ENCODE measurements at regions not wholly inside any gene's neighbourhood (a gene's known extent, or its start where the extent isn't known, plus 50 kb on each side); places are given as distances from the start of the nearest gene placed in this dataset.
"Not testable (repeated sequence)": the region's sequence is repeated elsewhere in the genome, so short reads cannot be mapped to it uniquely, and the experiment has no call there.

DNA sequence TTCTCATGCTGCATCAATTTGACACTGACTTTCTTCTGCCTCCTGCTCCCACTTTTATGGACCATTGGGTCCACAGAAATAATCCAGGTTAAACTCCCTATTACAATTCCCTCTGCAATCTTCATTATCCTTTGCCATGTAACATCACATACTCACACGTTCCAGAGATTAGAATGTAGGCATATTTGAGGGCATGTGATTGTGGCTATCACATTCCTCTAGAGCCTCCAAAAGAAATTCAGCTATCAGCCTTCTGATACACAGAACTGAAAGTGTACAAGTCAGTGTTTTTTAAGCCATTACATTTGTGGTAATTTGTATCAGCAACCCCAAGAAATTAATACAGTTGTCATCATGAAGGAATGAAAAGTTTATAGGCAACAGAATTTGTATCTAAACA, 892.4 kb downstream of the RPS29 start:
- DNase-seq, result no peak

DNA sequence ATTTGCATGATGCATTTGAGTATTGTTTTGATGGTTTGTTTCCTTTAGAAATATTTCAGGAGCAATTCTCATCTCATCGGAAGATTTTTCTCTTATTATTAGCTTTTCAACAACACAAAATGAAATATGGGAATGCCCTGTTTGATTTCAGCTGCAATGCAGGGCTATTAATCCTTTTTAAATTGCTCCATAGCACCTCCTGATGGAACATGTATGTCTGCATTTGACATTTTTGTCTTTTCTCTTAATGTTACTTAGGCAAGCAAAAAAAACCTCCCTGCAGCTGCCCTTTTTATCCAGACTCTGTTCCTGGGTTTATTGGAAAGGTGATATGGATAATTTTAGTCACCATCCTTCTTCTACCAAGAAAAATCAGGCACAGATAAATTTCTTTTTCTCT, 895.8 kb downstream of the RPS29 start:
- no peak for DNase-seq

DNA sequence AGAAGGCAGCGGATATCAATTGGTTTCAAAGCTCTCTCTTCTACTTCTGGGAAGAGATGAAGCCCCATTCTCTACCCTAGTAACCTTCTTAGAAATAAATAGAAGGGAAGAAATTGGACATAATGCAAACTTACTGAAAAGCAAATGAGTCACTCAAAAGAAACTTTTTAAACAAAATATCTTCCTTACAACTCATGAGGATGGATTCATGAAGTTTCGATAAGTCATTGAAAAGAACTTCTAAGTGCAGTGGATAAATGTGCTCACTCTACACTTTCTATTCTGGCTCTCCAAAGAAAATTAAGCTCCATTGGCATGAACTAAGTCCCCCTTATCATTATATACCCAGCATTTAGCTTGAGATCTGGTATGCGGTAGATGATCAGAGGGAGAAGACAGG, 899.5 kb downstream of the RPS29 start:
- DNase-seq, result no peak

DNA sequence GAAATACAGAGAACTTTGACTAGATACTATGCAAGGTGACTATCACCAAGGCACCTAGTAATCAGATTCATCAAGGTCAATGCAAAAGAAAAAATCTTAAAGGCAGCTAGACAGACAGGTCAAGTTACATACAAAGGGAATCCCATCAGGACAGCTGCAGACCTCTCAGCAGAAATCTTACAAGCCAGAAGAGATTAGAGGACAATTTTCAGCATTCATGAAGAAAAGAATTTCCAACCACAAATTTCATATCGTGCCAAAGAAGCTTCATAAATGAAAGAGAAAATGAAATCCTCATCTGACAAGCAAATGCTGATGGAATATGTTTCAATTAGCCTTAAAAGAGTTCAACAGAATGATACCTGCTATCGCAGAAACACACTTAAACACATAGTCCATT, 913.7 kb downstream of the RPS29 start:
- DNase-seq, result no peak

DNA sequence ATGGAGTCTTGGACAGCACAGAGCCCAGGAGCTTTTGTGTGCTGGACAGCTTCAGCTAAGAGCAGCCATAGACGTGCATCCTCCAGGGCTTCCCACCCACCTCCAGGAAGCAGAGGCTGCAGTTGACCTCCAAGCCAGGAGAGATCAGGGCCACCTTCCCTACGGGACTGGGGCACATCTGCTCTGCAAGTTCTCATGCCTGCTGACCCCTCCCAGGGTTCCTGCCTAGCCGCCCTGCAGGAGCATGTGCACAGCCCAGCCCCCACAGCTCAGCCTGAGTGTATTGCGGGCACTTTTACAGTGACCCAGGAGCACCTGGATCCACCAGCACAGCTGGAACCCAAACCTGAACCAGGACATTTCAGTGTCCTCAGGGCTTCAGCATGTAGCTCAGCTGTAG, 915.2 kb downstream of the RPS29 start:
- DNase-seq, result no peak

DNA sequence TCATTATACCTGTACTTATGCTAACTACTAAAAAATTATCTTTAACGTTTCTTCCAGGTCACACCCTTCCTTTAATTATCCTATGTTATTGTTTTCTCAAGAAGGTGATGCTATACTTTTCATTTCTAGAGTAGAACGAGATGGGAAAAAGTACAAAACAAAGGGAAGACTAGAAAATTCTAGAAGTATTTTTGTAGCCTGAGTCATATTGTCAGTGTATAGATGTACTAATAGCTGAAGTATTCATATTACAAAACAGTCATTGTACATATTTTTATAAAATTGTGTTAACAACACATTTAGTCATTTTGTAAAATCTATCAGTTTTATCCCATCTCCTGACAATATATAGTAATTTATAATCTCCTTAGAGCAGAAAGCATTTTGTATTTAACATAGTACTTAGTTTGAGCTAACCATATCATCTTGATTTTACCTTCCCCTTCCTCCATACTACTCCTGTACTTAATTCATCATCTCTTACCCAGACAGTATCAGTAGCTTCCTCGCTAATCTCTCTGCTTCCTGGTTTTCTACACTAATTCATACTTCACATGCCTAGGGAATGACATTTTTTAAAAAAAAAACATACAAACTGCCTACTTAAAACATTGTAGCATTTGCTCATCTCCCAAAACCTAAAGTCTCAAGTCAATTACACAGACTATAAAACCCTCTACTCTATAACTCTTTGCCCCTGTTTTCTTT, 920.9 kb downstream of the RPS29 start:
- DNase-seq, result no peak

DNA sequence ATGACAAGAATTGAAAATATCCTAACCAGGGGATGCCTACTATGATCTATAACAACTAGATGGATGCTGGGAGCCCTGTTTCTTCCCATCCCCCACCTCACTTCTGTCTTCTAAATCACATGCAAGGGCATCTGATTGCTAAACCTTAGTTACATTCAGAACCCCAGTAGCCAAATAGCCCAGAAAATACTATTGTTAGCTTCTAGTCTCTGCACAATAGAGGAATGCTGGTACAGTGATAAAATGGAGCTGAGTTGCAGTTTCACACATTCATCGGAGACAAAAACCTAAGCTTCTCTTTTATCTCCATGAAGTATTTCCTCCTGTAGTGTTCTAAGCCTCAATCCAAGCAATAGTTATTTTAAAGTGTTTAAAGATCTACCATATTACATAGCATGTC, 942.9 kb downstream of the RPS29 start:
- DNase-seq, result no peak

DNA sequence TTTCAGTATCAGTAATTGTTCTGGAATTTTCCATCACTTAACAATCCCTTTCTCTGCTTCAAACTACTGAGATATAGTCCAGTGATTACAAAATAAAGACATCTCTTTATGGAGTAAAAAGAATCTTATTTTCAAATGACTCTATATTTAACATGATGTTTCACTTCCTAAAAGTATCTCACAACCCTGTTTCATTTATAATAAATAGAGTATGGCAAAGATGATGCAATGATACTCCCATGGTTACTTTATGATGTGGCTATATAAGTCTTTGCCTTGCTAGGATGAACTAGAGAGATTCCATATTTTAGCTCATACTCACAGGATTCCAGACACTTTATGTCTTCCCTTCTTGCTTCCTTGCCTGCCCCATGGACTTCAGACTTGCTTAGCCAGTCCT, 953.5 kb upstream of the MDGA2 start:
- no peak for DNase-seq

DNA sequence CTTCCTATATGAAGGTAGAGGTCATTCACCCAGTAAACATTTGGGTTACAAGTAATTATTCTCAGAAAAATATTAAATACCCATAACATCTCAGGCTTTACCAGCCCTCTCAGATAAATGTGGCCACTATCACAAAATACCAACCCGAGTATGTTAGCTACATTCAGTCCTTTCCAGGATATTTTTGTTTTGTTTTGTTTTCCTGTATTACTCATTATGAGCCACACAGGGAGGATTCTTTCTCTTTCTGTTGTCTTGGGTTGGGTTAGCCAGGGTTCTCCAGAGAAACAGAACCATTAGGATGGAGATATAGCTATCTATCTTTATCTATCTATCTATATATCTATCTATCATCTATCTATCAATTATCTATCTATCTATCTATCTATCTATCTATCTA, 947.6 kb upstream of the MDGA2 start:
- no peak for DNase-seq

DNA sequence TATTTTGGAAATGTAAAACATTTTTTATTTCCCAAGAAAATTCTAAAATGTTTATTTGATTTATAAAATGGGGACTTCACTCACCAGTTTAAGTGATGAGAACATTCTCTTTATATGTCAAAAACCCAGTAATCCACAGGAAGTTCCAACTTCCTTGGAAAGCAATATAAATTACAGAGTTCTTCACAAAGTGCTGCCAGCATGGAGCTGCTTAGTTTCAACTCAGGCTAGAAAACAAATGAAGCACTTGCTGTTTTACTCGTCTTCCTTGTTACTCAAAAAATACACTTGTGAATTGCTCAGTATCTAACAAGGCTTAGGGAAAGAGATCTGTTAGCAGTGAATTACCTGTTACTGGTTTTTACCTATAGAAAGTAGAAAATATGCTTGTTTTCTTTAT, 942.7 kb upstream of the MDGA2 start:
- no peak for DNase-seq

DNA sequence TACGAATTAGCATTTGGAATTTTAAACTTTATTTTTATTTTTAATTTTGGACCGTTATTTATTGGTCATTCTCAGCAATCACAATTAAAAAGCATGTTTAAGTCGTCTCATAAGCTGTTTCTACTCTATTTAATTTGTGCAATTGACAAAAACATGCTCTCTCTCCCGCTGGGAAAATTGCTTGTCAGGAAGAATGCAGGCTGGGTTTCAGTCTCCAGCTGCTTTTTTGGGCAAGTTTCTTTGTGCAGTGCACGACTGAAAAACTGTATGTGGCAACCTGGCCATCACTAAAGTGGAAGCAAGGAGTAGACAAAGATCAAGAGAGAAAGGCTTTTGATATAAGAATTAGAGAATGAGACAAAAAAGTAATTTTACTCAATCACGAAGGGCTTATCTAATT, 941.5 kb upstream of the MDGA2 start:
- DNase-seq, result no peak

DNA sequence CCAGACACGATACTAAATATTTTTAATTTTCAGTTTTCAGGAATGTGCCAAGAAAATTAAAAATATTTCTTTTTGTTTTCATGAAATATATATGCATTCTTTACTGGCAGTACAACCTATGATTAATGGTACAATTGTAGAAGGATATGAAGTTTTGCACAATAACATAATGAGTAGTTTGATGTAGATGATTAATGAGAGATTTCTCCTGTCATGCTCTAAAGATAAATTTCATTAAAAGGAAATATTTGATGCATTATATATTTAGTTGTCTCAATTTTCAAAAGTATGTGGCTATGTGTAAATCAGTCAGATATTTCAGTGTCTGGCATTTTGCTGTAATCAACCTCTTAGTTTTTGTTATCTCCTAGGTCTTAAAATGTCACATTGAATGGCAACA, 940.2 kb upstream of the MDGA2 start:
- no peak for DNase-seq

DNA sequence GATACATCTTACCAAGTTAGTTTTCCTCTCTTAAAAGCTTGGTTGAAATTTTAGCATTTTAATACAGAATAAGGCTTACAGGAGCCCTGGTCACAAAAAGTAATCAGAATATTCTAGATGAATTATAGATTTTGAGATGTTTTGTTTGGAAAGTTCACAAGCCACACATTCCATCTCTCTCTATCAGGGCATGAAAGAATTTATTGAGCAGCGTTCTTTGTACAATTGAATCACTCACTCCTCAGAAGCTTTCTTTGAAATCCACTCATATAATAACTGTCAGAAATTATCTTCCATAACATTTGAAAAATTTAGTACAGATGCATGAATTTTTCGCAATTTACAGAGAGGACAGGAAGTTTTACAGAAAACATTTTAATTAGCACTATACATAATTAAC, 938.6 kb upstream of the MDGA2 start:
- DNase-seq, result no peak

DNA sequence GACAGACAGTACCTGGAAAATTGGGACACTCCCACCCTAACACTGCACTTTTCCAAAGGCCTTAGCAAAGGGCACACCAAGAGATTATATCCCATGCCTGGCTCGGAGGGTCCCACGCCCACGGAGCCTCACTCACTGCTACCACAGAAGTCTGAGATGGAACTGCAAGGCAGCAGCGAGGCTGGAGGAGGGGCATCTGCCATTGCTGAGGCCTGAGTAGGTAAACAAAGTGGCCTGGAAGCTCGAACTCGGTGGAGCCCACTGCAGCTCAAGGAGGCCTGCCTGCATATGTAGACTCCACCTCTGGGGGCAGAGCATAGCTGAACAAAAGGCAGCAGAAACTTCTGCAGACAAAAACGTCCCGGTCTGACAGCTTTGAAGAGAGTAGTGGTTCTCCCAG, 931.6 kb upstream of the MDGA2 start:
- not testable (repeated sequence) for DNase-seq

DNA sequence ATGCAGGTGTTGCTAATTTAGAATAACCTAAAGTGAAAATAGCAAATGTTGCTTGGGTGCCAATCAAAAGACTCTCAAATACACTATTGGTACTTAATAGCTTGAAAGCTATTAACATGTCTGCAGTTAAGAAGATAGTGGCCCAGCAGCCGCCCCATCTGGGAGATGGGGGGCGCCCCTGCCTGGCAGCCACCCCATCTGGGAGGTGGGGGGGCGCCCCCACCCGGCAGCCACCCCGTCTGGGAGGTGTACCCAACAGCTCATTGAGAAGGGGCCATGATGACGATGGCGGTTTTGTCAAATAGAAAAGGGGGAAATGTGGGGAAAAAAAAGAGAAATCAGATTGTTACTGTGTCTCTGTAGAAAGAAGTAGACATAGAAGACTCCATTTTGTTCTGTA, 923.1 kb upstream of the MDGA2 start:
- no peak for DNase-seq

DNA sequence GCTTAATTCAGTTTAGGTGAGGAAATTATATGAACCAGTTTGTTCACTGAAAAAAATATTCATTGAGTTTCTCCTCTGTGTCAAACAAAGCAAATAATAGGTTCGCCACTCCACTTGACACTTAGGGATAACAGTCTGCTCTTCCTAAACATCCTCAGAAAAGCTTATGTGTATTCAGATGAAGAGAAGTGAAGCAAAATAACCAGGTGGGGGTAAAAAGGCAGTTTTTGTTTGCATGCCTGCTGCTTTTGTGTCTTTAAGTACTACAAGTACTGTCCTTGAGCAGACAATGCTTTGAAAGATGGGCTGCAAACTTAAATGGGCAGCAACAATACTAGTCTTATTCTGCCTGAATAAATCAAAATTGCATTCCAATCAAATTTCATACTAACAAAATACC, 910.7 kb upstream of the MDGA2 start:
- DNase-seq, result no peak

DNA sequence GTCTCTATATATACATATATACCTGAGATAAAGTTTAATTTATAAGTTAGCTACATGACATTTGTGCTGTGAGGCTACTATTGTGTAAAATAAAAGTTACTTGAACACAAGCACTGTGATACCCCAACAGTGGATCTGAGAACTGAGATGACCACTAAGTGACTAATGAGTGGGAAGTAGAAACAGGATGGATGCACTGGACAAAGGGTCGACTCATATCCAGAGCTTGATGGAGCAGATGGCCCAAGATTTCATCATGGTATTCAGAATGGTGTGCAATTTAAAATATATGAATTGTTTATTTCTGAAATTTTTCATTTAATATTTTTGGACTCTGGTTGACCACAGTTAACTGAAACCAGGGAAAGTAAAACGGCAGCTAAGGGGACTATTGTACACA, 908.6 kb upstream of the MDGA2 start:
- DNase-seq, result no peak

DNA sequence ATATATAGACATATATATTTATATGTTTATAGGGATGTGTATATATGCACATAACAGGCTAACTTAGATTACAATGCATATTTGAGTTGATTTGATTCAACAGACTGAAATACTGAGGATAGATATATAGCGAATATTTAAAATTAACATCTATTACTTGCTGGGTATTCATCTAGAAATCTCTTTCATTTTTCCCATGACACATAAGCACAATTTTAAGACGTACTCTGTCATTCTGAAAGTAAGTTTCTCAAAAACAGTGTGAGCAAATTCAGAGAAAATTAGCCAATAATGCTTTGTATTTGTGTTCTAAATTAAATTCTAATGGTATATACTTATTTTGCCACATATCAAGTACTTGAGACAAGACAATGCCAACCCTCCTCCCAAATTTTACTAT, 907.5 kb upstream of the MDGA2 start:
- no peak for DNase-seq

DNA sequence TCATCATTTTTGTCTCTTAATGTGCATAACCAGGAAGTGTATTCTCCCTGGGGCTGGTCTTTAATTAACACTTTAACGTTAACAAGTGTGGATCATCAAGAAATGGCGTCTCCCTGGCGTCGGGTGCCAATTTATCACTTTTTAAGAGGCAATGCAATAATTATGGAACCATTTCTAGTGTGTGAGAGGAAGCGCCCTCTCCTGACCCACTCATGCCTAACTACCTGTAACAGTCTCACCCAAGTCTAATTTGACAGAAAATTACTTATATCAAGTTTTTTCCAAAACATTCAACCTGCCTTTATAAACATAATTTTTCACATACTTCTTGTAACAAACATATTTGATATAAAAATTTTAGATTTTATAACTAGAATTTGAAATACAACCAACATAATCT, 905.3 kb upstream of the MDGA2 start:
- no peak for DNase-seq

DNA sequence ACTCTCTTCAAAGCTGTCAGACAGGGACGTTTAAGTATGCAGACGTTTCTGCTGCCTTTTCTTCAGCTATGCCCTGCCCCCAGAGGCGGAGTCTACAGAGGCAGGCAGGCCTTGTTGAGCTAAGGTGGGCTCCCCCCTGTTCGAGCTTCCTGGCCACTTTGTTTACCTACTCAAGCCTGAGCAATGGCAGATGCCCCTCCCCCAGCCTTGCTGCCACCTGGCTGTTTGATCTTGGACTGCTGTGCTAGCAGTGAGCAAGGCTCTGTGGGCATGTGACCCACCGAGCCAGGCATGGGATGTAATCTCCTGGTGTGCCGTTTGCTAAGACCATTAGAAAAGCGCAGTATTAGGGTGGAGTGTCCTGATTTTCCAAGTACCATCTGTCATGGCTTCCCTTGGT, 900.4 kb upstream of the MDGA2 start:
- DNase-seq, result no peak

DNA sequence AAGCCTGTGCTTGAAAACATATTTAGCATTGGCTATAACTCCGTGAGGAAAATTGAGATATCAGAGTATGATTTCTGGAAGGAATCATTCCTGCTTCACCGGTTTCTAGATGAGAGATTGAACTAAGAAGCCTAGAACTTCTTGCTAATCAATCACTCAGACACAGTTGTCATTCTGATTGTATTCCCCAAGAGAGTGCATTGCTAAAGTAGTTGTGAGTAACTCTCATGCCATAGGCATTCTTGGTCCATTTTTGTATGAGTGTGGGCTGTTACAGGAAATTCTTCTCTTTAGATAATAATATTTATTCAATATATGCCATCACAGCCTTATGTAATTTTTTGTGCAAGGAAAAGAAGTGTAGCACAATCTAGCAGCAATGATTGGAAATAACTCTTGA, 893.3 kb upstream of the MDGA2 start:
- DNase-seq, result no peak

DNA sequence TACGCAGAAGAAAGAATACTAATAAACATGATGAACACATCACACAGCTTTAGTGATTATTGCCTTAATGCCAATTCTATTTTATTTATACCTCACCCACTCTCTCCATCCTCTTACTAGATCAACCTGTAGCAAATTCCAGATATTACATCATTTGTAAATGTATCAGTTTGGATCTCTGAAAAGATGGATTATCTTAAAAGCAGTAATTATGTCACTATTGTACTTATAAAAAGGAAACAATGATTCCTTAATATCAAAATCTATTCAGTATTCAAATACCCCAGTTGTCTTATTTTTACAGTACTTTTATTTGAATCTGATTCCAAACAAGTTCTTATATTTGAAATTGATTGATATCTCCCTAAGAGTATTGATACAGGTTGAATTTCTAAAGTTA, 892.8 kb upstream of the MDGA2 start:
- DNase-seq, result no peak

DNA sequence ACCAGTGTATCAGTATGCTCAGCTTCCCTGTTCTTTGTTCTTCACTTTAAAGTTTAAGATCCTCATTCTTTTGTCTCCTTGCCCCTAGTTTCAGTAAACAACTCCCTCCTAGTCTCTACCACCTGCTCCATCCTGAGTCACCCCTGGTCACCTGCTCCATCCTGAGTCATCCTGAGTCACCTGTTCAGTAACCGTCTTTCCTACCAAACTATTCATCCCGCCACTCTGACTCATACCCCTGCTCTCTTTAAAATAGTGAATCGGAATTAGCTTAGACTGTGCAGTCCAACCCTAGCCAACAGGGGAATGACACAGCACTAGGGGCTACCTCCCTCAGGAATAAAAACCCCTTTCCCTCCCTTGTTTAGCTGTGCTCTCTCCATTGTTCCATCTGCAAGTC, 888.1 kb upstream of the MDGA2 start:
- DNase-seq, result no peak

DNA sequence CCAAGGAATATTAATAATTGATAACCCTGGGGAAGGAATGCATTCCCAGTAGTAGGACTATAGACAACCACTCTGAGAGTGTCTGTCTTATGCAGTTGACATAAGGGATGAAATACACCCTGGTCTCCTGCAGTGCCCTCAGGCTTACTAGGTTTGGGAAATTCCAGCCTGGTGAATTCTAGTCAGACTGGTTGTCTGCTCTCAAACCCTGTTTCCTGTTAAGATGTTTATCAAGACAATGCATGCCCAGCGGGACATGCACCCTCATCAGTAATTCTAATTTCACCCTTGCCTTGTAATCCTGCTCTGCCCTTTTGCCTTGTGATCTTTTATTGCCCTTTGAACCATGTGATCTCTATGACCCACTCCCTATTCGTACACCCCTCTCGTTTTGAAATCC, 886.0 kb upstream of the MDGA2 start:
- DNase-seq, result not testable (repeated sequence)

DNA sequence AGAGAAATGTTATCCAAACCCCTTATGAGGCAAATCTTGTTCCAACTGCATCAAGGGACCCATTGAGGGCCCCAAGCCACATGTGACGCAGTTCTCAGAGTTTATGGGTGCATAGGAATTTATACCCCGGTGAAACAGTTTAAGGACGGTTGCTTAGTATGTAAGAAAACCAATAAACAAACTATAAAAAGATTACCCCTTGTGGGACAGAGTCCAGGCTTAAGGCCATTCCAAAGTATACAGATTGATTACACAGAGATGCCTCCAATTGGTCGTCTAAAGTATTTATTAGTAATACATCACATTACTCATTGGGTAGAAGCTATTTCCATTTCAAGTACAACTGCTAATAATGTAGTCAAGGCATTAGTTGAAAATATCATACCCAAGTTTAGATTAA, 885.0 kb upstream of the MDGA2 start:
- DNase-seq, result no peak

DNA sequence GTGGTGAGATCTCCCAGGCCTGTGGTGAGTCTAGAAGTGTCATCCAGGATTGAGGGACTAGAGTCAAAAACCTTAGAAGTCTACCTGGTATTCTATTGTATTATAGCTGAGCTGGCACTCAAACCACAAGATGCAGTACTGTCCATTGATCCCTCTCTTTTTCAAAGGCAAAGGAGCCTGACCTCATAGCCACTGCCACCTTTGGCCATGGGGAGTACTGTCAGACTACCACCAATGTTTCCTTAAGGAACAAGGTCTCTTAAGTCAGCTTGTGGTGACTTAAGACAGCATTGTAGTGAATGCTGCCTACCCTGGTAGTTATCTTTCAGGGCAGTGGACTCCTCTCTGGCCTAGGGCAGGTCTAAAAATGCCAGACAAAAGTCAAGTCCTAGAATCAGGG, 878.0 kb upstream of the MDGA2 start:
- no peak for DNase-seq

All from KG1 (cell line).